ENCODE measurements at regions not wholly inside any gene's neighbourhood (a gene's known extent, or its start where the extent isn't known, plus 50 kb on each side); places are given as distances from the start of the nearest gene placed in this dataset.
A peak's percentile ranks its signal among the peaks of the same experiment; 100 is the strongest.

GRCh38 chr5:2175842-2176404 lies 293.2 kb upstream of the IRX4 start:
- Histone ChIP-seq H3K27ac (no peak overlapping the region), H3K36me3 (no peaks in the 10 kb centered on the region), H3K4me1 (no peaks in the 10 kb centered on the region), H3K27me3 (peaks cover 0 to 22% of the 10 kb centered on the region in 2 donors), H3K9me3 (no peaks in the 10 kb centered on the region), H3K4me3 (no peak overlapping the region)
- peak in 1 of 2 donors; percentile 48 for DNase-seq
- intact Hi-C loops (cut with DNase I; ENCODE audit: low total_unique reads), result no loop called here
- TF ChIP-seq CTCF (IDR thresholded peaks at IDR 0.05), result no peak

GRCh38 chr5:2175041-2175440 lies 292.3 kb upstream of the IRX4 start:
- no peak for TF ChIP-seq CTCF (IDR thresholded peaks at IDR 0.05)
- Histone ChIP-seq H3K36me3 (no peaks in the 10 kb centered on the region), H3K4me1 (no peaks in the 10 kb centered on the region), H3K27me3 (peaks cover 0 to 28% of the 10 kb centered on the region in 2 donors), H3K4me3 (no peak overlapping the region), H3K9me3 (no peaks in the 10 kb centered on the region), H3K27ac (no peak overlapping the region)
- intact Hi-C loops (cut with DNase I; ENCODE audit: low total_unique reads), result no loop called here
- DNase-seq, result peak in 1 of 2 donors; percentile 31

GRCh38 chr5:2174538-2174937 lies 291.8 kb upstream of the IRX4 start:
- H3K9me3 ChIP-seq, result no peaks in the 10 kb centered on the region
- H3K36me3 ChIP-seq, result no peaks in the 10 kb centered on the region
- peak in 1 of 2 donors; percentile 46 for DNase-seq
- peaks cover 0 to 29% of the 10 kb centered on the region in 2 donors for H3K27me3 ChIP-seq
- H3K4me3 ChIP-seq, result no peak overlapping the region
- no peak overlapping the region for H3K27ac ChIP-seq
- no peak for TF ChIP-seq CTCF (IDR thresholded peaks at IDR 0.05)
- intact Hi-C loops (cut with DNase I; ENCODE audit: low total_unique reads), result no loop called here
- no peaks in the 10 kb centered on the region for H3K4me1 ChIP-seq

- Histone ChIP-seq H3K4me1 (no peaks in the 10 kb centered on the region), H3K9me3 (no peaks in the 10 kb centered on the region), H3K27me3 (peaks cover 0 to 25% of the 10 kb centered on the region in 2 donors), H3K4me3 (no peak overlapping the region), H3K36me3 (no peaks in the 10 kb centered on the region), H3K27ac (no peak overlapping the region)
- intact Hi-C loops (cut with DNase I; ENCODE audit: low total_unique reads), result no loop called here
- DNase-seq, result peak in 1 of 2 donors; percentile 24
- TF ChIP-seq CTCF (IDR thresholded peaks at IDR 0.05), result no peak
Observed at GRCh38 chr5:2173151-2173834, 290.6 kb upstream of the IRX4 start.

GRCh38 chr5:2172471-2172870 lies 289.7 kb upstream of the IRX4 start:
- Histone ChIP-seq H3K36me3 (no peaks in the 10 kb centered on the region), H3K9me3 (no peaks in the 10 kb centered on the region), H3K4me1 (no peaks in the 10 kb centered on the region), H3K27me3 (peaks cover 0 to 22% of the 10 kb centered on the region in 2 donors), H3K27ac (no peak overlapping the region), H3K4me3 (no peak overlapping the region)
- no peak for TF ChIP-seq CTCF (IDR thresholded peaks at IDR 0.05)
- peak in 1 of 2 donors; percentile 20 for DNase-seq
- intact Hi-C loops (cut with DNase I; ENCODE audit: low total_unique reads), result no loop called here

Data from tibial artery (tissue), 4 donors.